OCI-LY7 (cell line): ENCODE measurements at regions not wholly inside any gene's neighbourhood (a gene's known extent, or its start where the extent isn't known, plus 50 kb on each side); places are given as distances from the start of the nearest gene placed in this dataset.

ENCODE experiments used
- BruUV-seq: library from RNA; stranded (reverse); fragments of 400-500 nt; replicated peaks from 2 replicates; lab custom pipeline; 2021; lab: Mats Ljungman, UMichigan
- CTCF ChIA-PET: fragments of 300-600 bp; sonication (Branson Sonifier 250); formaldehyde crosslinking; loops from one replicate; lab custom pipeline; 2022; ENCODE audit warnings: antibody characterized with exemption; ENCODE audit not compliant: unreplicated experiment; lab: Charles Lee
- POLR2A ChIA-PET: fragments of 300-600 bp; sonication (Branson Sonifier 250); formaldehyde crosslinking; loops from one replicate; lab custom pipeline; 2022; ENCODE audit warnings: antibody characterized with exemption; lab: Charles Lee
- DNase-seq: peaks from one replicate; pipeline ENCODE4 v3.0.0-alpha.2; 2015; ENCODE audit warnings: low spot score
- H2AFZ ChIP-seq: fragments of 200-600 bp; sonication (generic), shearing (Covaris generic); 2 replicates; pipeline ENCODE4 v1.6.1; 2014; ENCODE audit warnings: mild to moderate bottlenecking, antibody characterized with exemption, low read length, moderate library complexity
- H3K27ac ChIP-seq: fragments of 200-600 bp; sonication (generic); 2 replicates; pipeline ENCODE4 v1.5.1; 2014; ENCODE audit warnings: mixed run types, low read depth, mild to moderate bottlenecking, moderate library complexity, low read length, inconsistent platforms; ENCODE audit not compliant: poor library complexity, severe bottlenecking
- H3K36me3 ChIP-seq: fragments of 200-600 bp; sonication (generic); 2 replicates; pipeline ENCODE4 v1.6.1; 2014; ENCODE audit warnings: mild to moderate bottlenecking, antibody characterized with exemption, low read length, moderate library complexity, mixed read lengths; ENCODE audit not compliant: insufficient read depth
- H3K4me1 ChIP-seq: fragments of 200-600 bp; sonication (generic); 2 replicates; pipeline ENCODE4 v1.5.1; 2014; ENCODE audit warnings: mild to moderate bottlenecking, low read length; ENCODE audit not compliant: insufficient read depth, poor library complexity, severe bottlenecking
- H3K4me2 ChIP-seq: fragments of 200-600 bp; sonication (generic); 2 replicates; pipeline ENCODE4 v1.6.1; 2014; ENCODE audit warnings: mild to moderate bottlenecking, low read length
- H3K4me3 ChIP-seq: fragments of 200-600 bp; sonication (generic); 2 replicates; pipeline ENCODE4 v1.5.1; 2014; ENCODE audit warnings: mild to moderate bottlenecking, low read depth, low read length; ENCODE audit not compliant: poor library complexity, severe bottlenecking
- H3K79me2 ChIP-seq: fragments of 200-600 bp; sonication (generic); 2 replicates; pipeline ENCODE4 v1.6.1; 2016; ENCODE audit warnings: low read depth, mild to moderate bottlenecking, low read length, moderate library complexity, mixed read lengths; ENCODE audit not compliant: insufficient read depth
- H3K9me2 ChIP-seq: fragments of 200-600 bp; sonication (generic); 2 replicates; pipeline ENCODE4 v1.6.1; 2016; ENCODE audit warnings: mild to moderate bottlenecking, low read length, mixed read lengths; ENCODE audit not compliant: insufficient read depth
- H3K9me3 ChIP-seq: fragments of 200-600 bp; sonication (generic); 2 replicates; pipeline ENCODE4 v1.6.1; 2014; ENCODE audit warnings: mild to moderate bottlenecking, mixed run types, low read length, mixed read lengths
- H4K20me1 ChIP-seq: fragments of 200-600 bp; sonication (generic); 2 replicates; pipeline ENCODE4 v1.6.1; 2014; ENCODE audit warnings: mild to moderate bottlenecking, antibody characterized with exemption, low read length, moderate library complexity, mixed read lengths; ENCODE audit not compliant: insufficient read depth
- EZH2phosphoT487 ChIP-seq: fragments of 200-600 bp; sonication (generic); IDR thresholded peaks from 2 replicates; pipeline ENCODE4 v1.6.1; 2018; ENCODE audit warnings: low read depth, borderline replicate concordance, mild to moderate bottlenecking, mixed run types, antibody characterized with exemption, low read length, moderate library complexity, mixed read lengths
- intact Hi-C: fragments of 100-400 bp; cut with micrococcal nuclease; formaldehyde crosslinking; loops from one replicate; pipeline ENCODE4 v1.10.0; 2022; ENCODE audit not compliant: unreplicated experiment
- TF ChIP-seq, protein P1 (sequence below): fragments of 200-600 bp; sonication (generic); conservative IDR thresholded peaks from 2 replicates; pipeline ENCODE4 v1.5.1; 2014; ENCODE audit warnings: mild to moderate bottlenecking, antibody characterized with exemption, low read length, moderate library complexity, mixed read lengths

- Histone ChIP-seq H4K20me1 (no peaks in the 10 kb centered on the region), H3K79me2 (no peaks in the 10 kb centered on the region), H3K4me3 (no peak overlapping the region), H3K4me2 (no peak overlapping the region), H3K27ac (no peak overlapping the region), H3K9me2 (no peaks in the 10 kb centered on the region), H3K9me3 (no peaks in the 10 kb centered on the region), H3K36me3 (no peaks in the 10 kb centered on the region), H2AFZ (no peak overlapping the region), H3K4me1 (no peaks in the 10 kb centered on the region)
- ChIA-PET POLR2A (interaction anchor here (0.5 kb wide), 1 partner anchor 583 kb away, joined by 3 read pairs; no protein-coding TSS in a partner anchor), CTCF (no interaction called here)
- intact Hi-C loops = no loop called here
- TF ChIP-seq EZH2phosphoT487 = no peak
- TF ChIP-seq, protein P1, sequence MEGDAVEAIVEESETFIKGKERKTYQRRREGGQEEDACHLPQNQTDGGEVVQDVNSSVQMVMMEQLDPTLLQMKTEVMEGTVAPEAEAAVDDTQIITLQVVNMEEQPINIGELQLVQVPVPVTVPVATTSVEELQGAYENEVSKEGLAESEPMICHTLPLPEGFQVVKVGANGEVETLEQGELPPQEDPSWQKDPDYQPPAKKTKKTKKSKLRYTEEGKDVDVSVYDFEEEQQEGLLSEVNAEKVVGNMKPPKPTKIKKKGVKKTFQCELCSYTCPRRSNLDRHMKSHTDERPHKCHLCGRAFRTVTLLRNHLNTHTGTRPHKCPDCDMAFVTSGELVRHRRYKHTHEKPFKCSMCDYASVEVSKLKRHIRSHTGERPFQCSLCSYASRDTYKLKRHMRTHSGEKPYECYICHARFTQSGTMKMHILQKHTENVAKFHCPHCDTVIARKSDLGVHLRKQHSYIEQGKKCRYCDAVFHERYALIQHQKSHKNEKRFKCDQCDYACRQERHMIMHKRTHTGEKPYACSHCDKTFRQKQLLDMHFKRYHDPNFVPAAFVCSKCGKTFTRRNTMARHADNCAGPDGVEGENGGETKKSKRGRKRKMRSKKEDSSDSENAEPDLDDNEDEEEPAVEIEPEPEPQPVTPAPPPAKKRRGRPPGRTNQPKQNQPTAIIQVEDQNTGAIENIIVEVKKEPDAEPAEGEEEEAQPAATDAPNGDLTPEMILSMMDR = no peak
- BruUV-seq = no TSS peak
- no peak for DNase-seq
These were observed 419.9 kb upstream of the PCDH15 start for GRCh38 chr10:55220975-55221374.

- Histone ChIP-seq H3K9me3 (no peaks in the 10 kb centered on the region), H3K9me2 (no peaks in the 10 kb centered on the region), H3K36me3 (no peaks in the 10 kb centered on the region), H4K20me1 (no peaks in the 10 kb centered on the region), H3K4me3 (no peak overlapping the region), H3K27ac (no peak overlapping the region), H3K79me2 (no peaks in the 10 kb centered on the region), H3K4me2 (no peak overlapping the region), H2AFZ (no peak overlapping the region), H3K4me1 (no peaks in the 10 kb centered on the region)
- TF ChIP-seq, protein P1 = no peak
- TF ChIP-seq EZH2phosphoT487 = no peak
- intact Hi-C loops = no loop called here
- POLR2A ChIA-PET = interaction anchor here (0.6 kb wide), 1 partner anchor 170 kb away, joined by 3 read pairs; no protein-coding TSS in a partner anchor
- BruUV-seq = no TSS peak
- DNase-seq = no peak
- CTCF ChIA-PET = no interaction called here
These were observed 414.7 kb upstream of the PCDH15 start for GRCh38 chr10:55215699-55216098.

GRCh38 chr10:55214608-55215007 lies 413.6 kb upstream of the PCDH15 start:
- intact Hi-C loops = no loop called here
- Histone ChIP-seq H3K27ac (no peak overlapping the region), H3K36me3 (no peaks in the 10 kb centered on the region), H3K9me3 (no peaks in the 10 kb centered on the region), H4K20me1 (no peaks in the 10 kb centered on the region), H3K9me2 (no peaks in the 10 kb centered on the region), H3K4me3 (no peak overlapping the region), H3K4me1 (no peaks in the 10 kb centered on the region), H3K4me2 (no peak overlapping the region), H2AFZ (no peak overlapping the region), H3K79me2 (no peaks in the 10 kb centered on the region)
- CTCF ChIA-PET = no interaction called here
- TF ChIP-seq, protein P1 = no peak
- TF ChIP-seq EZH2phosphoT487 = no peak
- POLR2A ChIA-PET = no interaction called here
- no peak for DNase-seq
- no TSS peak for BruUV-seq
